GM21717 (cell line): ENCODE measurements at regions not wholly inside any gene's neighbourhood (a gene's known extent, or its start where the extent isn't known, plus 50 kb on each side); places are given as distances from the start of the nearest gene placed in this dataset.
A peak's percentile ranks its signal among the peaks of the same experiment; 100 is the strongest.

ENCODE experiments used
- ATAC-seq: cut with Tn5 transposase; IDR thresholded peaks from one replicate; pipeline ENCODE4 v1.9.1; 2021; ENCODE audit warnings: mild to moderate bottlenecking, moderate library complexity; ENCODE audit not compliant: unreplicated experiment

DNA sequence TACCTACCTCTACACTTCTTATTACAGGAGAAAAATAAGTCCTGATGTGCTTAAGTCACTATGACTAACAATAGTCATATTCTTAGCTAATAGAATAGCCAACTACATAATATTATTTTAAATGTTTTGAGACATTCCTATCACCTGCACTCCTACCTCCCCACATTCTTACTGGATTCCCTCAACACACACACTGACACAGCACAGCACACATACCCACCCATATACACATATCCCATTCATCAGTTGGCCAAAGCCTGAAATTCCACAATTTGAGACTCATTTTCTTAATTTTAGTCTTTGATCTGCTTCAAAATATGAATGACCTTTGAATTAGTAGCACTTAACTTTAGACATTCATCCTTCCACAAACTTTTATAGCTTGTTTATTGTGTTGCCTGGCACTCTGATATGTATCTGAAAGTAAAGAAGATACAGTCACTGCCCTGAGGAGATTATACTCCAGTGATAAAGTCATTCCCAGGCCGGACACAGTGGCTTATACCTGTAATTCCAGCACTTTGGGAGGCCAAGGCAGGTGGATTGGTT is 168.3 kb upstream of the RASA1 start:
- ATAC-seq = no peak

DNA sequence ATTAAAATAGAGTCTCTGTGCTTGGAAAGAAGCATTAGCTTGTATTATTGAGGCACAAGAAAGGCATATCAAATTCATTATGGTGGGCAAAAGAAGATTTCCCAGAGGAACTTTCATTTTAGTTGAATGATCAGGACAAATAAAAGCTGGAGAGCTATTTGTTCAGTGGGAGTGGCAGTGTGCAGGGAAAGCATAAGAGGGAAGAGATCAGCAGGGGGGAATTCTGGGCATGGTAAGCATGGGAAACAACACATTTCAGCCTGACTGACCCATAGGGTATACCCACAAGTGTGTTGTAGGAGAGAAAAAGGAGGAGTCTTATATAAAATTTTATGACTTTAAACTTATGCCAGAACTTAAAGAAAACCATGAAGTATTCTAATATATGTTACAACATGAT is 167.7 kb upstream of the RASA1 start:
- ATAC-seq = no peak

DNA sequence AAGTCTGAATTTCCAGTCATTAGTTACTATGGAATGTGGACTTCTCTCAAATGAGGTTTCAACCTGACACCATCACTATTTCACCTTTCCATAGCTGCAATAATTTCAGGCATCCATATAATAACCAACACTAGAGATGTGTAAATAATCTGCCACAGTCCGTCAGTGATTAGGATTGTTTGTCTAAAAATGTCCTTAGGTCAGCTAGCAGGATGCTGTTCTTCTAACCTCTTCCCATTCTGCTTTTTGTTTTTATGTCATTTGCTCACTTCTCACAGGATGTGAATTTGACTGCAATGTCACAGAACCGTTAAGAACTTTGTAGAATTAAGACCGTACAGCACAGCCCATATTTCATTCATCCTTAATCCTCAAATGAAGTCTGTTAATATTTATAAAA is 166.4 kb upstream of the RASA1 start:
- ATAC-seq = no peak

DNA sequence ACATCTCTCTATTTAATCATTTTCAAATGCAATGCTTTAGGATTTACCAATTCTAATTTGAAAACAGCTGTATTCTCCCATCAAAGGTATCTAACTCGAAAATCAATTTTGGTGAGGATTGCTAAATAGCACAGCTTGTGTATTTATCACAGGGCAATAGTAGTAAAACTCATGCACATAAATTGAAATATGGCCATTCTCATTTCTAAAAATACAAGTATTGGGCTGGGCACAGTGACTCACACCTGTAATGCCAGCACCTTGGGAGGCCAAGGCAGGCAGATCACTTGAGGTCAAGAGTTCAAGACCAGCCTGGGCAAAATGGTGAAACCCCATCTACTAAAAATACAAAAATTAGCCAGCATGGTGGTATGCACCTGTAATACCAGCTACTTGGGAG is 164.8 kb upstream of the RASA1 start:
- no peak for ATAC-seq

DNA sequence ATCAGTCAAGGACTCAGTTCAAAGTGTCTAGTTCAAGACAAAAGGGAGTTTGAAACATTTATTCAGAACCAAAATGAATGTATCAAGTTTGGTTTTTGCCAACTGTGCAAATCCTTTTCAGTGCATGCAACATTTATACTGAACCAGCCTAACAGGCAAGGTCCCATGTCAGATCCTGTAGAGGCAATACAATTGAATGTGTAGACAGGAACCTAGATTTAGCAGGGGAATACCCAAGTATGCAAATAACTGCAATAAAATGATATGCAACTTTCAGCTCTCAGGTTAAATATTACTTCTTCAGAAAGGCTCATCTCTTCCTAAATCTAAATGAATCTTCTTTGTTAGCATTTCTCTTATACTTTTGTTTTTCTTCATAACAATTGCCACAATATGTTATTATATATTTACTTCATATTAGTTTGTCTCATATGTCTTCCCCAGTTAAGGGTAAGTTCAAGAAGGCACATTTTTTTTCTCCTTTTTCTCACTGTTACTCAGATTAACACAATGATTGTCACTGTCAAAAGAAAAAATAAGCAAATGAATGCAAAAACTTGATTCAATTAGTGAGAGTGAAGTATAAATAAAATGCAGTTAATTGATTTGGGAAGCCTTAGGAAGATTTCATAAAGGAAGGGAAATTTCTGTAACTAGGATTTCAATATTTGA is 163.9 kb upstream of the RASA1 start:
- ATAC-seq = peak; percentile 91

DNA sequence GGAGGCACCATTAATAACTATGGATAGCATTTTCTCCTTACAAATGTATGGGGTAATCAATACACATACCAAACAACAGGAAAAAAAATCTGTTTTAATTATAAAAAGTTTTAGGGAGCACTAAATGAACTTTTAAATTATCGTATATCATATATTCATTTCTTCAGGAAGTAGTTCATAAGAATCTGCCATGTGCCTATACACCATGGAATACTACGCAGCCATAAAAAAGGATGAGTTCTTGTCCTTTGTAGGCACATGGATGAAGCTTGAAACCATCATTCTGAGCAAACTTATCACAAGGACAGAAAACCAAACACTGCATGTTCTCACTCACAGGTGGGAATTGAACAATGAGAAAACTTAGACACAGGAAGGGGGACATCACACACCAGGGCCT is 162.1 kb upstream of the RASA1 start:
- no peak for ATAC-seq

DNA sequence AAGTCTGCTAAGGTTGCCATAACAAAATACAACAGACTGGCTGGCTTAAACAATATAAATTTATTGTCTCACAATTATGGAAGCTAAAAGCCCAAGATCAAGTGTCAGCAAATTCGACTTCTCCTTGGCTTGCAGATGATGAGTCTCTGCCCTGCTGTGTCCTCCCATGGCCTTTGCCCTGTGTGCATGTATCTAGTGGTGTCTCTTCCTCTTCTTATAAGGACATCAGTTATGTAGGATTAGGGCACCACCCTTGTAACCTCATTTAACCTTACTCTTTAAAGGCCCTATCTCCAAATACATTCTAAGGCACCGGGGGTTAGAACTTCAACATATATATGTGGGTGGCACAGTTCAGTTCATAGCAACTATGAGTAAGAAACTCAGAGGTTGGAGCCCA is 157.9 kb upstream of the RASA1 start:
- no peak for ATAC-seq

DNA sequence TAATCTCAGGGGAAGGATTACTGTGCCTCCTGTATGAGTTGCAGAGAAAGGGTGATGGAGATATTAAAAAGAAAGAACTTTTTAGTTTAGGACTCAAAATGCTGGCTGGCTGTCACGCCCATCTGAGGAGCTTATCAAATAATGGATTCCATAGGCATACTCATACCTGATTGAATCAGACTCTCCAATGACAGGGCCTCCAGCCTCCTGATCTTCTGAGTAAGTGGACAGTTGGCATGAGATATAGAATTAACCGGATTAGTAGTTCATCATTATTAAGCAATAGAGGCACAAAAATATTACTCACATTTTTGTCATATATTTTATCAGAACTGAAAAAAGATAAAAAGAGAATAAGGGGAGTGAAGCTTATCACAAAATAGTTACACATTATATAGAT is 157.0 kb upstream of the RASA1 start:
- no peak for ATAC-seq

DNA sequence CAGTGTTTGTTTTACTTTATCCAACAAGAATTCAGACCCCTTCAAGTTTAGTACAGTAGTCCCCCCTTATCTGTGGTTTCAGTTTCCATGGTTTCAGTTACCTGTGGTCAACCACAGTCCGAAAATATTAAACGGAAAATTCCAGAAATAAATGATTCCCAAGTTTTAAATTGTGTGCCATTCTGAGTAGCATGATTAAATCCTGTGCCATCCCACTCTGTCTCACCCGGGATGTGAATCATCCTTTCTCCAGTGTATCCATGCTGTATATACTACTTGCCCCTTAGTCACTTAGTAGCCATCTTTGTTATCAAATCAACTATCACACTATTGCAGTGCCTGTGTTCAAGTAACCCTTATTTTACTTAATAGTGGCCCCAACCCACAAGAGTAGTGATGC is 153.8 kb upstream of the RASA1 start:
- ATAC-seq = no peak

DNA sequence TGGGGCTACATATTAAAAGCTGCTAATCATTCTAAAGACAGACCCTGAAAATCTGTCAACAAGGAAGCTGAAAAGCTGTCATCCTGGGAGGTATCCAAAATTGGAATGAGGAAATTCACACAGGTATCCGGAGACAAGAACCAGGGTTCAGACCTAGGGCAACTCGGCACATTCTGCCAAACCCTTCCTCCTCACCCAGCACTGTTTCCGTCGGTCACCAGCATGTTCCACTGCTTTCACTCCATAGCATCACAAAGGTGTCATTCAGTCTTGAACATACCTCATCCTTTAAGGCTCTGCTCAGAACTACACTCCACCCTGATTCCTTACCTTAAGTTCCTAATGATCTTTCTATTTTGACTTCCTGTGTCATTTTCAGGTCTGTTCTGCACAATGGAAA is 153.1 kb upstream of the RASA1 start:
- ATAC-seq = no peak

DNA sequence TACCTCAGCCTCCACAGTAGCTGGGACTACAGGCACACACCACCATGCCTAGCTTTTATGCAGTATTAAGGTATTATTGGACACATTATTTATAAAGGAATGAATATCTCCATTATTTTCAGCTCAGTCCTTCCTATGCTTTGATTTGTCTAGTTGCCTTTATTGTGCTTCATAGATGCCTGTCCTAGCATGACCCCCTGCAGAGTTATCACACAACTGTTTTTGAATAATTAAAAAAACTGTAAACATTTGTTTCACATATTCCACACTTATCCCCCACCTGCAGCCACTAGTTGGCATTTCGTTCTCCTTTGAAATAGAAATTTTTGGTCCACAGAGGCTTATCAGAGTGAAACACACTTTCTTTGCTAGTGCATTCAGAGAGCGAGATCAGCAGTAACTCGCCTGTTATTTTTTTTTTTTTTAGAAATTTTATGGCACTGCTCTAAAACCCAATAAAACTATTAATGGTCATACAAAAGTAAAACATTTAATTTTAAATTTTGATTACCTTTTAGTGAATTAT is 151.8 kb upstream of the RASA1 start:
- ATAC-seq = no peak

DNA sequence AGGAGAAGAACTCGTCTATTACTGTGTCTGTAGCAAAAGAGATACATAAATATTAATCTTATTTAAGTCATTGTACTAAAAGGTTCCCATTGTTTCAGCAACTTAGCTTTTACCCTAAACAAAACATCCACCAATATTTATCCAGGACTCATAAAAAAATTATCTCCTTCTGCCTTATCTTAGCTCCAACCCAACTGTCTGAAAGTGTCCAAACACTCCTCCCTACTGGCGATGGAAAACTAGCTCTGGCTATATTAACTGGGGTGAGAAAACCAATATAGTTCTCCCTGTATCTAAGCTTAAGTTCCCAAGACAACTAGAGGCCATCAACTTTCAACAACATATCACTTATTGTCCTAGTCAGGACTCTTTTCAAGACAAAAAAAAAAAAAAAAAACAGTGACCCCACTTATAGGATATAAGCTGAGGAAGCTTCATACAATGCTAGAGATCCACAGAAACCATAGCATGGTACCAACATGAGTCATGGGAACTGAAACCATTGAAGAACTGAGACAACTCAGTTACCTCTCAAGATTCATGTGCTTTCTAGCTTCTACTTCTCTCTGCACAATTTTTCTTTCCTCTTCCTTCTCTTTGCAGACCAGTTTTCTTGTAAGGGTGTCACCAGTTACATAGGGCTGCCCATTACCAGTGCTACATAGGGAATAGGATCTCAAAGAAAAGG is 150.7 kb upstream of the RASA1 start:
- peak; percentile 89 for ATAC-seq

DNA sequence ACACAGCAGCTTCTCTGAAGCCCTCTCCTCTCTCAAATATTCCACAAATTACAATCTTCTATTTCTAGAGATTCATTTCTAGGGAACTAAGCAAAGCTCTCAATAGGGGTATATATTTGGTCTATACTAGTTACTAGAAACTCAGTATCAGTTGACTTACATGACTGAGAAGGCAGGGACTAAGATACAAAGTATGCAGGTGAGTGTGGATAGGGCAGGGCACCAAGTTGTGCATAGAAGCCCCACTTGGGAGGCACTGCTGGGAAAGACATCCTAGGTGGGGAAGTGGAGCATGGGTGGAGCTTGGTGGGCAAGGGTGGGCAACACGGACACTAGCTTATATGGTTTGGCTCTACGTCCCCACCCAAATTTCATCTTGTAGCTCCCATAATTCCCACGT is 148.1 kb upstream of the RASA1 start:
- no peak for ATAC-seq

DNA sequence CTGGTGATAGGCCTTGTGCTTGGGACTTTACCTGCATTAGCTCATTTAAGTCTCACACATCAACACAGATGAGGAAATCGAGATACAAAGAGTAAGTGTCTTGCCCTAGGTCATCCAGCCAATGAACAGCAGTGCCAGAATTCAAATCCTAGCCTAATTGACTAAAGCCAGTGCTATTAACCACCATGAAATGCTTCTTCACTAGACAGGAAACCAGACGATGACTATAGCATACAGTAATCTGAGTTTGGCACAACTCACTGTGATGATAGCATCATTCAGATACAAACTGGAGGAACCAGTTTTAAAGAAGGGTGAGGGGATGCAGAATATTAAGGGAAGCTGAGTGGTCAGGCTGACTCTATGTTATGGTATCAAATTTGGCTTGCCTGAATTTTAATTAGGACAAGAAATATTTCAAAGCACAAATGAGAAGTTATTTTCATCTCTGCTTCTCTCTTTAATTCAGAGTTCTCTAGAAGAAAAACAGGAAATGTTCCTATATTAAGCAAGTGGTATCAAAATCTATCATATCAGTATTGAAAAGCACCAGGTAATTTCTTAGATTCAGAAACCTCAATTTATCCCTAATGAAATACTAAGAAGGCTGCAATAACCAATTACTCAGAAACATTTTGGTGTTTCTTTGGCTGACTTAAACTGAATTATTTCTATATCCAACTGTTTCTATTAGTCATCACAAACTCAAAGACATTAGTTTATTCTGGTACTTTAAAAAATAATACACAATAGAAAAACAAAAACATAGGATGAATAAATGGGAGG is 147.0 kb upstream of the RASA1 start:
- peak; percentile 34 for ATAC-seq

DNA sequence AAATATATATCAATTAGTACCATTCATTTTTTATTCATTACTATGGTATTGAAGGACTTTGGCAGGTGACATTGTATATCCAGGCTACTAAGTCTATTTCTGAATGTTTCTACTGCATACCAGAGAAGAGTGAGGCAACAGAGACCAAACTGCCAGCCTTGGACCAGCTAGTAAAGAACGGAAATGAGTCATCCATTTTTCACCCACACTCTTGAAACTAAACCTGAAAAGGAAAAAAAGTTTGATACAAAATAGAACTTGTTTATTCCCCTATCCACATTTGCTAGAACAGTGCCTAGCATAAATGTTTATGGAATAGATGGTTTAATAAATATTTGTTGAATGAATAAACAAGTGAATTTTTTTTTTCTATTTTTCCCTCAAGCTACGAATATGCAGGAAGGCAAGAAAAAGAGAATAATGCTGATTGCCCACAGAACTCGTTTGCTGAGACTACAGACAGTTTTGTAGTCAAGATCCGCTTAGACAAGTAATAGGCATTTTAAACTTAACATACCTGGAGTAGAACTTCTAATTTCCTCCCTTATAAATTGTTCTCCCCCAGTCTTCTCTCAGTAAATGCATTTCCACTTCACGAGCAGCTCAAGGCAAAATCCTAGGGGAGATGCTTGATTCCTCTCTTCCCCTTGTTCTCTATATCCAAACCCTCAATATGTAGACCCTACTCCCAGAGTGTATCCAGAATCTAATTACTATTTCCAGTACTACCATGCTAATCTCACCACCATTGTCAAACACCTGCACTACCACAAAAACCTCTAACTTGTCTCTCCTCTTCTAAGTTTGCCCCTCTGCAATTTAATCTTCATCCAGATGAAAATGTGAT is 146.2 kb upstream of the RASA1 start:
- ATAC-seq = peak; percentile 85

DNA sequence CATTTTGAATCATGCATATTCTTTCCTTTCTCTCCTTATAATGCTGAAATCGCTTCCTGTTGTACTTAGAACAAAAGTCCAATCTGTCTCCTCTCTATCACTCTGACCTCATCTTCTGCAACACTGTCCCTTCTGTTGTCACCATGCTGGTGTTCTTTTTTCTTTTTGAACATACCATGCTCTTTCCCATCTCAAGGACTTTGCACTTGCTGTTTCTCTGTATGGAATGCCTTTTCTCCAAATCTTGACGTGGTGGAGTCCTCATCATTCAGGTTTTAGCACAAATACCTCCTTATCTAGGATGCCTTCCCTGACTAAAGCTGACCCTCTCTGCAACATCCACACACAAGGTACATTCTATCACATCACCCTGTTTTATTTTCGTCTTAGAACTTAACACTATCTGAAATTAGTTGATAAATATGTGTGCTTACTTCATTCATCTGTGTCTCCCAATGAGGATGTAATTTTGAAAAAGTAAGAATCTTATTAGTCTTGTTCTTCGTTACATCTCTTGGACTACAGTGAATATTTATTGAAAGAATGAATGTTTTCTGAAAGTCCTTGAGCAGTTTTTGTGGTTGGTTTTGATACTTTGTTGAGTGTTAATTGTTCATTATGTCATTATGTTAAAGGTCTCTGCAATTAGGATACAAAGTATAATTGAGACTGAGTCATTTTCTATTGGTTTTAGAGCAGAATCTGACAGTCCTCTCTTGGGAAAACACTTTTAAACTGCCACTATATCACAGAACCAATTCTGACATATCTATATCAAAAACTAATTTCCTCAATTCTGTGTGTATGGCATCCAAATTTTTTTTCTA is 145.3 kb upstream of the RASA1 start:
- ATAC-seq = no peak

DNA sequence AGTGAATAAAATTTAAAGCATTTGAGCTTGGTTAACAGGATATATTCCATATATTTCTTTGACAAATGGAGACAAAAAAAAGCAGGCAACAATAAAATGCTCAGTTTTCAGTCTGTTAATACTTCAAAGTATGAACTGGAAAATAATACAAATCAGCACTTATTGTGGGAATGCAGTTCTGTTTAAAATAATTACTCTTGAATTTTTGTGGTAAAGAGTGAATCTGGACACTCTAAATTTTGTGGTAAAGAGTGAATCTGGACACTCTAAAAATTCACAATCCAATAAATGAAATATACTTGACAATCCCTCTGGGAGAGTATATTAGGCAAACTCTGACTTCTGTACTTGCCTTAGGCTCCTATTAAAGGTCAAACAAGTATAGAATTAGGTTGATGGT is 141.9 kb upstream of the RASA1 start:
- no peak for ATAC-seq

DNA sequence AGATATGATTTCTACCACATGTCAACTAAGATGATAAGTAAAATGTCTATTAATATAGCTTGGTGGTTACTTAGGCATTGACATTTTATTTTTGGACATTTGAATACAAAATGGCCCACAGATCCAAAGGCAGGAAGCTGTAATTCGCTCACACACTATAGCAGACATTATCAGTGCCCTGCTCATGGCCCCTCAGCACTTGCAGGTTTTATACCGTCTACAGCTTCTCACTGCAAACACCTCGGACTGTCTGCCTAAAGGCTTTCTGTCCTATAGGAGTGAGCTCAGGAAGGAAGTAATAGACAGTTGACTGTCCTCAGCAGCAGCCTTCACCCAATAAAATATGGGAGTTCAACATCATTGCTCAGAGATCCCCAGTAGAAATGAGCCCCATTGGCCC is 140.8 kb upstream of the RASA1 start:
- ATAC-seq = no peak

DNA sequence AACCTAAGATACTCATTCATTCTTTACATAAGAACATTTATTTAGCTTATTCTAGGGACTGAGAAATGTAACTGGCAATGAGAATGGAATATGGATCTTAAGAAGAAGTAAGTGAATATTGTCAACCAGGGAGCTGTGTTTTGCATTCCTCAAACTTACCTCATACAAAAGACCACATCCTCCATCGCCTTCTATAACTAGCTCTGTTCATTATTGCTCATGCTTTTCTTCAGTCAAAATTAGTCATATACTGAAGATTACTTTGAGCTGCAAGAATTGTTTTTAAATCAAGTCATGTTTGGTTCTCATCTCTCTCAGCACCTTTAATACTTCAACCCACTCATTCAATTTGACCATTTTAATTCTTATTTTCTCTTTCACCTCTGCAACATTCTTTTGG is 140.3 kb upstream of the RASA1 start:
- ATAC-seq = no peak
